Naive thymus-derived CD4-positive, alpha-beta T cell (primary cell): ENCODE measurements at regions not wholly inside any gene's neighbourhood (a gene's known extent, or its start where the extent isn't known, plus 50 kb on each side); places are given as distances from the start of the nearest gene placed in this dataset.

Experiments used
- ATAC-seq: fragments of 150-1000 bp; cut with Tn5 transposase; 2 replicates; pipeline ENCODE4 v1.10.0; 2021; ENCODE audit warnings: mild to moderate bottlenecking, moderate library complexity
- CTCF ChIA-PET: fragments of 350-600 bp; sonication (Branson Sonifier 250); formaldehyde crosslinking; loops from one replicate; lab custom pipeline; 2021; ENCODE audit warnings: antibody characterized with exemption; lab: Charles Lee
- POLR2A ChIA-PET: fragments of 350-600 bp; sonication (Branson Sonifier 250); formaldehyde crosslinking; loops from one replicate; lab custom pipeline; 2021; ENCODE audit warnings: antibody characterized with exemption, inconsistent platforms; lab: Charles Lee
- DNase-seq, 9 donors: peaks; one replicate each; pipeline versions ENCODE4 v3.0.0 to v3.0.0-alpha.2; 2020 to 2022; ENCODE audit warnings: mixed read lengths in 1 of 9
- H3K27ac ChIP-seq: one replicate; pipeline ENCODE4 v1.7.0; 2013; ENCODE audit warnings: mild to moderate bottlenecking, low read depth, low read length, moderate library complexity
- H3K27me3 ChIP-seq, 2 donors: one replicate each; pipeline ENCODE4 v1.7.0; 2013; ENCODE audit warnings: low read length in 2 of 2, mild to moderate bottlenecking in 2 of 2, moderate library complexity in 2 of 2; ENCODE audit not compliant: control insufficient read depth in 2 of 2, insufficient read depth in 2 of 2
- H3K36me3 ChIP-seq, 3 experiments: 1 replicate in 2 of 3; 2 replicates in 1 of 3; pipeline ENCODE4 v1.7.0; 2013; ENCODE audit warnings: low read length in 3 of 3, mild to moderate bottlenecking in 3 of 3, moderate library complexity in 1 of 3; ENCODE audit not compliant: insufficient read depth in 3 of 3, control insufficient read depth in 2 of 3
- H3K4me1 ChIP-seq, 2 donors: one replicate each; pipeline ENCODE4 v1.7.0; 2013; ENCODE audit warnings: low read length in 2 of 2, mild to moderate bottlenecking in 2 of 2, moderate library complexity in 1 of 2; ENCODE audit not compliant: control insufficient read depth in 2 of 2, insufficient read depth in 2 of 2
- H3K4me3 ChIP-seq: 2 replicates; pipeline ENCODE4 v1.7.0; 2013; ENCODE audit warnings: mild to moderate bottlenecking, low read length
- H3K9me3 ChIP-seq, 3 experiments: 1 replicate in 2 of 3; 2 replicates in 1 of 3; pipeline ENCODE4 v1.7.0; 2013; ENCODE audit warnings: low read length in 3 of 3; ENCODE audit not compliant: control insufficient read depth in 2 of 3
- H3K27ac Mint-ChIP-seq, 9 donors: one replicate each; pipeline ENCODE4 v1.8.0; 2020 to 2022; ENCODE audit warnings: mixed read lengths in 9 of 9, mild to moderate bottlenecking in 8 of 9, moderate library complexity in 5 of 9, inconsistent platforms in 2 of 9
- H3K27me3 Mint-ChIP-seq, 5 donors: one replicate each; pipeline ENCODE4 v1.8.0; 2021 to 2022; ENCODE audit warnings: mixed read lengths in 5 of 5, mild to moderate bottlenecking in 1 of 5
- H3K36me3 Mint-ChIP-seq, 5 donors: one replicate each; pipeline ENCODE4 v1.8.0; 2020 to 2022; ENCODE audit warnings: mixed read lengths in 5 of 5, mild to moderate bottlenecking in 3 of 5, inconsistent platforms in 1 of 5
- H3K4me1 Mint-ChIP-seq, 7 donors: one replicate each; pipeline ENCODE4 v1.8.0; 2020 to 2022; ENCODE audit warnings: mixed read lengths in 7 of 7, mild to moderate bottlenecking in 3 of 7, inconsistent platforms in 1 of 7
- H3K4me3 Mint-ChIP-seq, 10 donors: one replicate each; pipeline ENCODE4 v1.8.0; 2020 to 2022; ENCODE audit warnings: mild to moderate bottlenecking in 10 of 10, mixed read lengths in 10 of 10, moderate library complexity in 6 of 10, inconsistent platforms in 2 of 10
- H3K9me3 Mint-ChIP-seq, 11 donors: one replicate each; pipeline ENCODE4 v1.8.0; 2020 to 2022; ENCODE audit warnings: mixed read lengths in 11 of 11, mild to moderate bottlenecking in 4 of 11, inconsistent platforms in 1 of 11, moderate library complexity in 1 of 11
- intact Hi-C, 2 donors: fragments of 100-400 bp; cut with micrococcal nuclease; formaldehyde crosslinking; loops; one replicate each; pipeline ENCODE4 v1.15.1; 2023

DNA sequence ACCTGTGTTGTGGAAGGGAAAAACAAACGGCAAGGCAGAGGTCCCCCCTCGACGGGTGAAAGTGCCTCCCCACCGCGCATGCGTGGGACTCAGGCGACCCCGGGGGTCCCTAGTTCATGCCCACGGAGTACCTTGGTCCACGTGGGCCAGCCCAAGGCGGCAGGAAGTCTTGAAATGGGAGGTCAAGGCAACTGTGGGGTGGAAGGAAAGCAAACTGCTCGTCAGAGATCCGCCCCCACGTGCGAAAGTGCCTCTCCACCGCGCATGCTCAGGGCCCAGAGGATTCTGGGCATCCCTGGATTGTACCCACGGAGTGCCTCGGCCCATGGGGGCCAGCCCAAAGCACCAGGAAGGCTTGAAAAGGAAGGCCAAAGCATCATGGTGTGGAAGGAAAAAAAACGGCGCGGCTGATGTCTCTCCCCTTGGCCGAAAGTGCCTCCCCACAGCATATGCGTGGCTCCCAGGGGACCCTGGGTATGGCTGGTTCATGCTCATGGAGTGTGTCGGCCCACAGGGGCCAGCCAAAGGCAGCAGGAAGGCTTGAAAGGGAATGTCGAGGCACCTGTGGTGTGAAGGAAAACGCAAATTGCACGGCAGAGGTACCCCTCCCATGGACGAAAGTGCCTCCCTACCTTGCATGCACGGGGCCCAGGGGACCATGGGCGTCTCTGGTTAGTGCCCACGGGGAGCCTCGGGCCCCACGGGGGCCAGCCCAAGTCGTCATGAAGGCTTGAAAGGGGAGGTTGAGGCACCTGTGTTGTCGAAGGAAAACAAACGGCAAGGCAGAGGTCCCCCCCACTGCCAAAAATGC lies 369.7 kb downstream of the ALG10 start:
- DNase-seq = no peak
- peaks cover 0 to 53% (median 0%) of the 10 kb centered on the region in 3 experiments for H3K9me3 ChIP-seq

DNA sequence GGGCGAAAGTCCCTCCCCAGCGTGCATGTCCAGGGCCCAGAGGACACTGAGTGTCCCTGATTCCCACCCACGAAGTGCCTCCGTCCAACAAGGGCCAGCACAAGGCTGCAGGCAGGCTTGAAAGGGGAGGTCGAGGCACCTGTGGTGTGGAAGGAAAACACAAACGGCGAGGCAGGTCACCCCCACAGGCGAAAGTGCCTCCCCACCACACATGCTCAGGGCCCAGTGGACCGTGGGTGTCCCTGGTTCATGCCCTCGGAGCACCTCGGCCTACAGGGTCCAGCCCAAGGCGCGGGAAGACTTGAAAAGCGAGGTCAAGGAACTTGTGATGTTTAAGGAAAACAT lies 370.4 kb downstream of the ALG10 start:
- H3K27ac ChIP-seq = no peak overlapping the region
- peaks cover 0 to 53% (median 0%) of the 10 kb centered on the region in 3 experiments for H3K9me3 ChIP-seq
- H3K4me1 Mint-ChIP-seq = peaks cover 0 to 5% (median 0%) of the 10 kb centered on the region in 7 donors
- H3K9me3 Mint-ChIP-seq = peaks cover 0 to 47% (median 14%) of the 10 kb centered on the region in 11 donors
- no peaks in the 10 kb centered on the region for H3K4me1 ChIP-seq
- intact Hi-C loops = no loop called here
- no peaks in the 10 kb centered on the region for H3K27me3 ChIP-seq
- POLR2A ChIA-PET = no interaction called here
- H3K27ac Mint-ChIP-seq = no peak overlapping the region
- no peak overlapping the region for H3K4me3 ChIP-seq
- H3K4me3 Mint-ChIP-seq = no peak overlapping the region
- H3K36me3 Mint-ChIP-seq = peaks cover 0 to 14% (median 0%) of the 10 kb centered on the region in 5 donors
- CTCF ChIA-PET = no interaction called here
- peak in 1 of 9 donors; percentile 2 for DNase-seq
- ATAC-seq = no peak
- peaks cover 0 to 46% (median 0%) of the 10 kb centered on the region in 5 donors for H3K27me3 Mint-ChIP-seq
- no peaks in the 10 kb centered on the region for H3K36me3 ChIP-seq

More for the DNA sequence above, 369.7 kb downstream of the ALG10 start:
- Mint-ChIP-seq H3K36me3 (peaks cover 0 to 14% (median 0%) of the 10 kb centered on the region in 5 donors), H3K4me1 (peaks cover 0 to 5% (median 0%) of the 10 kb centered on the region in 7 donors), H3K27me3 (peaks cover 0 to 52% (median 0%) of the 10 kb centered on the region in 5 donors), H3K4me3 (no peak overlapping the region), H3K27ac (no peak overlapping the region), H3K9me3 (peaks cover 0 to 45% (median 14%) of the 10 kb centered on the region in 11 donors)
- H3K27me3 ChIP-seq = no peaks in the 10 kb centered on the region
- H3K36me3 ChIP-seq = no peaks in the 10 kb centered on the region
- ChIA-PET CTCF (no interaction called here), POLR2A (no interaction called here)
- no peak overlapping the region for H3K4me3 ChIP-seq
- H3K27ac ChIP-seq = no peak overlapping the region
- no peak for ATAC-seq
- no peaks in the 10 kb centered on the region for H3K4me1 ChIP-seq
- intact Hi-C loops = no loop called here

- peak in 2 of 9 donors; percentile 2 to 8 for DNase-seq
Observed at GRCh38 chr12:34393086-34393820, 371.0 kb downstream of the ALG10 start.

DNA sequence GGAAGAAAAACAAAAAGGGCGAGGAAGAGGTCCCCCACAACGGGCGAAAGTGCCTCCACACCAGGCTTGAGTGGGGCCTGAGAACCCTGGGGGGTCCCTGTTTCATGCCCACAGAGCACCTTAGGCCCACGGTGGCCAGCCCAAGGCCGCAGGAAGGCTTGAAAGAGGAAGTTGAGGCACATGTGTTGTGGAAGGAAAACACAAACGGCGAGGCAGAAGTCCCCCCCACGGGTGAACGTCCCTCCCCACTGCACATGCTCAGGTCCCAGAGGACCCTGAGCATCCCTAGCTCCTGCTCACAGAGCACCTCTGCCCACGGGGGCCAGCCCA lies 371.5 kb downstream of the ALG10 start:
- H3K27me3 Mint-ChIP-seq = peaks cover 0 to 36% (median 0%) of the 10 kb centered on the region in 5 donors
- H3K4me1 Mint-ChIP-seq = no peaks in the 10 kb centered on the region
- H3K9me3 Mint-ChIP-seq = peaks cover 0 to 50% (median 16%) of the 10 kb centered on the region in 11 donors

More at GRCh38 chr12:34393086-34393820, 371.0 kb downstream of the ALG10 start:
- ChIA-PET CTCF (no interaction called here), POLR2A (no interaction called here)
- ATAC-seq = no peak
- Mint-ChIP-seq H3K4me1 (peaks cover 0 to 3% (median 0%) of the 10 kb centered on the region in 7 donors), H3K4me3 (no peak overlapping the region), H3K27ac (no peak overlapping the region), H3K27me3 (peaks cover 0 to 41% (median 0%) of the 10 kb centered on the region in 5 donors), H3K9me3 (peaks cover 0 to 50% (median 14%) of the 10 kb centered on the region in 11 donors), H3K36me3 (peaks cover 0 to 10% (median 0%) of the 10 kb centered on the region in 5 donors)
- Histone ChIP-seq H3K4me3 (no peak overlapping the region), H3K27ac (no peak overlapping the region), H3K9me3 (peaks cover 0 to 51% (median 0%) of the 10 kb centered on the region in 3 experiments), H3K4me1 (no peaks in the 10 kb centered on the region), H3K27me3 (no peaks in the 10 kb centered on the region), H3K36me3 (no peaks in the 10 kb centered on the region)
- intact Hi-C loops = no loop called here

GRCh38 chr12:34394211-34395055 lies 372.1 kb downstream of the ALG10 start:
- no peak overlapping the region for H3K4me3 ChIP-seq
- Mint-ChIP-seq H3K9me3 (peaks cover 0 to 50% (median 18%) of the 10 kb centered on the region in 11 donors), H3K27me3 (peaks cover 0 to 29% (median 0%) of the 10 kb centered on the region in 5 donors), H3K27ac (no peak overlapping the region), H3K4me3 (no peak overlapping the region), H3K36me3 (peaks cover 0 to 10% (median 0%) of the 10 kb centered on the region in 5 donors), H3K4me1 (no peaks in the 10 kb centered on the region)
- H3K9me3 ChIP-seq = peaks cover 0 to 56% (median 0%) of the 10 kb centered on the region in 3 experiments
- ATAC-seq (no peak), DNase-seq (peak in 3 of 9 donors; percentile 1 to 10 (median 7))
- no peaks in the 10 kb centered on the region for H3K27me3 ChIP-seq
- no peaks in the 10 kb centered on the region for H3K36me3 ChIP-seq
- ChIA-PET POLR2A (no interaction called here), CTCF (no interaction called here)
- H3K4me1 ChIP-seq = no peaks in the 10 kb centered on the region
- H3K27ac ChIP-seq = no peak overlapping the region
- intact Hi-C loops = no loop called here

More for the DNA sequence above, 371.5 kb downstream of the ALG10 start:
- Histone ChIP-seq H3K4me3 (no peak overlapping the region), H3K9me3 (peaks cover 0 to 51% (median 0%) of the 10 kb centered on the region in 3 experiments), H3K27ac (no peak overlapping the region), H3K4me1 (no peaks in the 10 kb centered on the region), H3K27me3 (no peaks in the 10 kb centered on the region), H3K36me3 (no peaks in the 10 kb centered on the region)
- H3K36me3 Mint-ChIP-seq = peaks cover 0 to 7% (median 0%) of the 10 kb centered on the region in 5 donors
- DNase-seq (peak in 1 of 9 donors; percentile 4), ATAC-seq (no peak)
- H3K27ac Mint-ChIP-seq = no peak overlapping the region
- H3K4me3 Mint-ChIP-seq = no peak overlapping the region
- intact Hi-C loops = no loop called here
- POLR2A ChIA-PET = no interaction called here
- CTCF ChIA-PET = no interaction called here
